GM19328 (cell line): ENCODE measurements at regions not wholly inside any gene's neighbourhood (a gene's known extent, or its start where the extent isn't known, plus 50 kb on each side); places are given as distances from the start of the nearest gene placed in this dataset.
"Not testable (repeated sequence)": the region's sequence is repeated elsewhere in the genome, so short reads cannot be mapped to it uniquely, and the experiment has no call there.

Source experiments
- ATAC-seq: cut with Tn5 transposase; IDR thresholded peaks from one replicate; pipeline ENCODE4 v1.9.1; 2021; ENCODE audit warnings: mild to moderate bottlenecking, moderate library complexity; ENCODE audit not compliant: unreplicated experiment

- no peak for ATAC-seq
Measured at GRCh38 chr15:45866616-45867015, 231.8 kb downstream of the SQOR start.

- ATAC-seq: no peak
Measured at GRCh38 chr15:45867281-45867680, 232.5 kb downstream of the SQOR start.

GRCh38 chr15:45868109-45868691 lies 233.4 kb downstream of the SQOR start:
- no peak for ATAC-seq

GRCh38 chr15:45869034-45869668 lies 234.3 kb downstream of the SQOR start:
- ATAC-seq: no peak

GRCh38 chr15:45871121-45871855 lies 236.5 kb downstream of the SQOR start:
- no peak for ATAC-seq

GRCh38 chr15:45873781-45874180 lies 239.0 kb downstream of the SQOR start:
- no peak for ATAC-seq

- ATAC-seq: not testable (repeated sequence)
Measured at GRCh38 chr15:45874566-45874965, 239.7 kb downstream of the SQOR start.

- ATAC-seq: no peak
Measured at GRCh38 chr15:45884289-45884688, 249.5 kb downstream of the SQOR start.

- no peak for ATAC-seq
Measured at GRCh38 chr15:45884755-45885445, 250.1 kb downstream of the SQOR start.

- ATAC-seq: no peak
Measured at GRCh38 chr15:45885801-45886200, 251.0 kb downstream of the SQOR start.

- ATAC-seq: no peak
Measured at GRCh38 chr15:45891766-45892165, 256.9 kb downstream of the SQOR start.

- ATAC-seq: no peak
Measured at GRCh38 chr15:45892182-45892581, 257.4 kb downstream of the SQOR start.

GRCh38 chr15:45903283-45903682 lies 268.5 kb downstream of the SQOR start:
- no peak for ATAC-seq

GRCh38 chr15:45904019-45904418 lies 269.2 kb downstream of the SQOR start:
- ATAC-seq: no peak

GRCh38 chr15:45906230-45906629 lies 271.4 kb downstream of the SQOR start:
- no peak for ATAC-seq

GRCh38 chr15:45910671-45911070 lies 275.8 kb downstream of the SQOR start:
- ATAC-seq: no peak

GRCh38 chr15:45913451-45913850 lies 278.6 kb downstream of the SQOR start:
- ATAC-seq: no peak

- ATAC-seq: no peak
Measured at GRCh38 chr15:45914425-45914824, 279.6 kb downstream of the SQOR start.

GRCh38 chr15:45918839-45919238 lies 284.0 kb downstream of the SQOR start:
- no peak for ATAC-seq

GRCh38 chr15:45919806-45920205 lies 285.0 kb downstream of the SQOR start:
- ATAC-seq: no peak

- no peak for ATAC-seq
Measured at GRCh38 chr15:45921376-45921775, 286.5 kb downstream of the SQOR start.

GRCh38 chr15:45921978-45922377 lies 287.1 kb downstream of the SQOR start:
- ATAC-seq: no peak
